ENCODE measurements at regions not wholly inside any gene's neighbourhood (a gene's known extent, or its start where the extent isn't known, plus 50 kb on each side); places are given as distances from the start of the nearest gene placed in this dataset.

- TF ChIP-seq CTCF (IDR thresholded peaks at IDR 0.05) (no peak), EZH2phosphoT487 (IDR thresholded peaks at IDR 0.05; ENCODE audit: borderline replicate concordance, low read depth) (no peak), SMC3 (IDR thresholded peaks at IDR 0.05; ENCODE audit: low read depth, low read length) (no peak), MAX (IDR thresholded peaks at IDR 0.05; ENCODE audit: low read depth) (no peak), MEF2A (IDR thresholded peaks at IDR 0.05; ENCODE audit: borderline replicate concordance, low read depth) (no peak), POLR2AphosphoS5 (IDR thresholded peaks at IDR 0.05; ENCODE audit: low read depth, low read length) (no peak), GABPA (IDR thresholded peaks at IDR 0.05; ENCODE audit: low read depth) (no peak), MXI1 (IDR thresholded peaks at IDR 0.05; ENCODE audit: low read depth, low read length) (no peak), RXRA (IDR thresholded peaks at IDR 0.05; ENCODE audit: borderline replicate concordance, low read depth) (no peak)
Measured at GRCh38 chr17:27181935-27182334, 112.0 kb upstream of the WSB1 start.

All from SK-N-SH (cell line).